SK-N-SH (cell line): ENCODE measurements at regions not wholly inside any gene's neighbourhood (a gene's known extent, or its start where the extent isn't known, plus 50 kb on each side); places are given as distances from the start of the nearest gene placed in this dataset.

Experiments used
- CTCF ChIA-PET: fragments of 300-600, 350-600 bp; formaldehyde crosslinking; extraction: SDS; loops from one replicate; lab custom pipeline; 2021; lab: Yijun Ruan, JAX
- POLR2A ChIA-PET: fragments of 350-600 bp; sonication (Branson Sonifier 250); formaldehyde crosslinking; extraction: SDS; loops from one replicate; lab custom pipeline; 2020; ENCODE audit warnings: antibody characterized with exemption, inconsistent platforms; lab: Yijun Ruan, JAX
- DNase-seq: peaks from one replicate; pipeline ENCODE4 v3.0.0; 2012
- H2AFZ ChIP-seq: fragments of 200-600 bp; sonication (generic); 2 replicates; pipeline ENCODE4 v1.8.1; 2016; ENCODE audit warnings: antibody characterized with exemption, mild to moderate bottlenecking, low read depth
- H3F3A ChIP-seq: fragments of 200-600 bp; sonication (generic); replicated peaks from 2 replicates; pipeline ENCODE3; 2016; ENCODE audit warnings: antibody characterized with exemption, mild to moderate bottlenecking; ENCODE audit not compliant: insufficient read depth
- H3K27ac ChIP-seq, 2 experiments: fragments of 200-500 bp in 1 of 2; fragments of 200-600 bp in 1 of 2; sonication (Bioruptor generic) in 1 of 2; sonication (generic), shearing (Covaris generic) in 1 of 2; 2 replicates each; pipeline versions ENCODE4 v1.5.1 to v1.6.1; 2014 to 2016; ENCODE audit warnings: low read depth in 2 of 2, inconsistent platforms in 1 of 2, low read length in 1 of 2, mild to moderate bottlenecking in 1 of 2, mixed read lengths in 1 of 2
- H3K27me3 ChIP-seq: fragments of 200-600 bp; sonication (generic), shearing (Covaris generic); 2 replicates; pipeline ENCODE4 v1.6.1; 2016; ENCODE audit warnings: mixed run types; ENCODE audit not compliant: insufficient read depth
- H3K36me3 ChIP-seq, 2 experiments: fragments of 200-500 bp in 1 of 2; fragments of 200-600 bp in 1 of 2; sonication (Bioruptor generic) in 1 of 2; sonication (generic) in 1 of 2; replicated peaks in 1 of 2; 2 replicates each; pipeline versions ENCODE3 to v1.5.1; 2014 to 2016; ENCODE audit warnings: low read length in 1 of 2, mild to moderate bottlenecking in 1 of 2; ENCODE audit not compliant: insufficient read depth in 2 of 2, control insufficient read depth in 1 of 2
- H3K4me1 ChIP-seq, 2 experiments: fragments of 200-500 bp in 1 of 2; fragments of 200-600 bp in 1 of 2; sonication (Bioruptor generic) in 1 of 2; sonication (generic), shearing (Covaris generic) in 1 of 2; 2 replicates each; pipeline versions ENCODE4 v1.5.1 to v1.6.1; 2014 to 2016; ENCODE audit warnings: low read depth in 1 of 2, low read length in 1 of 2, mixed run types in 1 of 2; ENCODE audit not compliant: insufficient read depth in 2 of 2, control insufficient read depth in 1 of 2
- H3K4me2 ChIP-seq: fragments of 200-600 bp; sonication (generic), shearing (Covaris generic); 2 replicates; pipeline ENCODE4 v1.6.1; 2017; ENCODE audit warnings: mixed run types
- H3K4me3 ChIP-seq, 2 experiments: fragments of 200-500 bp in 1 of 2; fragments of 200-600 bp in 1 of 2; sonication (Bioruptor generic) in 1 of 2; sonication (generic), shearing (Covaris generic) in 1 of 2; 2 replicates each; pipeline versions ENCODE4 v1.5.1 to v1.8.1; 2014 to 2016; ENCODE audit warnings: low read depth in 2 of 2, inconsistent platforms in 1 of 2, low read length in 1 of 2, mild to moderate bottlenecking in 1 of 2, mixed read lengths in 1 of 2, moderate library complexity in 1 of 2
- H3K79me2 ChIP-seq: fragments of 200-600 bp; sonication (generic); 2 replicates; pipeline ENCODE4 v1.8.1; 2017; ENCODE audit warnings: mild to moderate bottlenecking; ENCODE audit not compliant: insufficient read depth
- H3K9ac ChIP-seq: fragments of 200-600 bp; sonication (generic); 2 replicates; pipeline ENCODE4 v1.6.1; 2017; ENCODE audit warnings: mixed run types
- H3K9me2 ChIP-seq: fragments of 200-600 bp; sonication (generic); 2 replicates; pipeline ENCODE4 v1.6.1; 2017; ENCODE audit warnings: mixed run types
- H3K9me3 ChIP-seq: fragments of 200-600 bp; sonication (generic); 2 replicates; pipeline ENCODE4 v1.6.1; 2017; ENCODE audit warnings: mixed run types, mild to moderate bottlenecking, moderate library complexity
- H4K20me1 ChIP-seq: fragments of 200-600 bp; sonication (generic); 2 replicates; pipeline ENCODE4 v1.6.1; 2017; ENCODE audit warnings: mild to moderate bottlenecking, mixed run types; ENCODE audit not compliant: insufficient read depth
- ELF1 ChIP-seq: IDR thresholded peaks from 2 replicates; pipeline ENCODE4 v1.4.0; 2012
- FOXM1 ChIP-seq: IDR thresholded peaks from 2 replicates; pipeline ENCODE4 v1.4.0; 2012; ENCODE audit warnings: low read depth, mild to moderate bottlenecking
- JUND ChIP-seq: IDR thresholded peaks from 2 replicates; pipeline ENCODE4 v1.4.0; 2012
- MEF2A ChIP-seq: IDR thresholded peaks from 2 replicates; pipeline ENCODE4 v1.4.0; 2012; ENCODE audit warnings: low read depth, borderline replicate concordance
- POLR2AphosphoS5 ChIP-seq: IDR thresholded peaks from 2 replicates; pipeline ENCODE4 v1.6.1; 2012; ENCODE audit warnings: low read depth, low read length
- RCOR1 ChIP-seq: fragments of 150-350 bp; IDR thresholded peaks from 2 replicates; pipeline ENCODE4 v1.6.1; 2017; ENCODE audit warnings: antibody characterized with exemption, low read length
- SMC3 ChIP-seq: IDR thresholded peaks from 2 replicates; pipeline ENCODE4 v1.6.1; 2012; ENCODE audit warnings: low read depth, low read length, improper control_type of control experiment
- WGBS: methylation state at CpG from one replicate; pipeline ENCODE4 v1.1.6; 2017; ENCODE audit warnings: low lambda C conversion rate; 5-methylcytosine and 5-hydroxymethylcytosine counted together
- TF ChIP-seq, protein P1 (sequence below): IDR thresholded peaks from 2 replicates; pipeline ENCODE4 v1.4.0; 2012; ENCODE audit warnings: low read depth, borderline replicate concordance
- TF ChIP-seq, protein P2 (sequence below): IDR thresholded peaks from 2 replicates; pipeline ENCODE4 v1.6.1; 2012; ENCODE audit warnings: mild to moderate bottlenecking, low read depth, low read length, moderate library complexity
- TF ChIP-seq, protein P3 (sequence below): fragments of 150-350 bp; IDR thresholded peaks from 2 replicates; pipeline ENCODE4 v1.6.1; 2016; ENCODE audit warnings: mild to moderate bottlenecking, low read depth, low read length
- TF ChIP-seq, protein P4 (sequence below): IDR thresholded peaks from 2 replicates; pipeline ENCODE4; 2012

DNA sequence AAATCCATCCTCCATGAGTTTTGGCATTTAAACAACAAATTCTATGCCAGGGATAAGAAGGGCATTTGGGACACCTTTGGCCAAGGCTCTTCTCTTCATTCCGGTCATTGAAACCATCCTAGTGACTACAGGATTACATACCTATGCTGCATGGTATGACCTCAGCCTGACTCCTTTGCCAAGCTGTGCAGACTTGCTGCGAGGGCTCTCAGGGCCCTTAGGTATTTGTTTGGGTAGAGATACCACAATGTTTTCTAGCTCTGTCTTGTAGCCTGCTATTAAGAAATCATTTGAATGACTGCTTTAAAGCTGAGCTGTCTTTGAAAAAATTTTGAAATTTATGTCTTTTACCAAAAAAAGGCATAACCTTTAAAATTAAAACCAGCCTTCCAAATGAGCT, 749.8 kb upstream of the SGO1 start:
- POLR2A ChIA-PET = no interaction called here
- CTCF ChIA-PET = interaction anchor here (0.5 kb wide), 1 partner anchor 349 kb away, joined by 3 read pairs; no protein-coding TSS in a partner anchor
- DNase-seq = no peak

More for the DNA sequence above, 749.8 kb upstream of the SGO1 start:
- Histone ChIP-seq H3K36me3 (no peaks in the 10 kb centered on the region), H3K4me1 (no peaks in the 10 kb centered on the region), H2AFZ (no peak overlapping the region), H3K9me3 (no peaks in the 10 kb centered on the region), H3K27ac (peak overlapping the region in 1 of 2 experiments; percentile 54; a peak in 1 of 4 replicates), H3K4me2 (no peak overlapping the region), H3K79me2 (no peaks in the 10 kb centered on the region), H4K20me1 (no peaks in the 10 kb centered on the region), H3K9ac (no peak overlapping the region), H3K4me3 (no peak overlapping the region), H3K9me2 (no peaks in the 10 kb centered on the region), H3F3A (no peaks in the 10 kb centered on the region), H3K27me3 (no peaks in the 10 kb centered on the region)
- 34% methylated on average over 2 of the region's 2 CpGs for WGBS
- TF ChIP-seq SMC3 = no peak
- no peak for TF ChIP-seq MEF2A
- no peak for TF ChIP-seq POLR2AphosphoS5
- TF ChIP-seq, protein P1, sequence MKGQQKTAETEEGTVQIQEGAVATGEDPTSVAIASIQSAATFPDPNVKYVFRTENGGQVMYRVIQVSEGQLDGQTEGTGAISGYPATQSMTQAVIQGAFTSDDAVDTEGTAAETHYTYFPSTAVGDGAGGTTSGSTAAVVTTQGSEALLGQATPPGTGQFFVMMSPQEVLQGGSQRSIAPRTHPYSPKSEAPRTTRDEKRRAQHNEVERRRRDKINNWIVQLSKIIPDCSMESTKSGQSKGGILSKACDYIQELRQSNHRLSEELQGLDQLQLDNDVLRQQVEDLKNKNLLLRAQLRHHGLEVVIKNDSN = no peak
- TF ChIP-seq RCOR1 = no peak
- TF ChIP-seq, protein P2, sequence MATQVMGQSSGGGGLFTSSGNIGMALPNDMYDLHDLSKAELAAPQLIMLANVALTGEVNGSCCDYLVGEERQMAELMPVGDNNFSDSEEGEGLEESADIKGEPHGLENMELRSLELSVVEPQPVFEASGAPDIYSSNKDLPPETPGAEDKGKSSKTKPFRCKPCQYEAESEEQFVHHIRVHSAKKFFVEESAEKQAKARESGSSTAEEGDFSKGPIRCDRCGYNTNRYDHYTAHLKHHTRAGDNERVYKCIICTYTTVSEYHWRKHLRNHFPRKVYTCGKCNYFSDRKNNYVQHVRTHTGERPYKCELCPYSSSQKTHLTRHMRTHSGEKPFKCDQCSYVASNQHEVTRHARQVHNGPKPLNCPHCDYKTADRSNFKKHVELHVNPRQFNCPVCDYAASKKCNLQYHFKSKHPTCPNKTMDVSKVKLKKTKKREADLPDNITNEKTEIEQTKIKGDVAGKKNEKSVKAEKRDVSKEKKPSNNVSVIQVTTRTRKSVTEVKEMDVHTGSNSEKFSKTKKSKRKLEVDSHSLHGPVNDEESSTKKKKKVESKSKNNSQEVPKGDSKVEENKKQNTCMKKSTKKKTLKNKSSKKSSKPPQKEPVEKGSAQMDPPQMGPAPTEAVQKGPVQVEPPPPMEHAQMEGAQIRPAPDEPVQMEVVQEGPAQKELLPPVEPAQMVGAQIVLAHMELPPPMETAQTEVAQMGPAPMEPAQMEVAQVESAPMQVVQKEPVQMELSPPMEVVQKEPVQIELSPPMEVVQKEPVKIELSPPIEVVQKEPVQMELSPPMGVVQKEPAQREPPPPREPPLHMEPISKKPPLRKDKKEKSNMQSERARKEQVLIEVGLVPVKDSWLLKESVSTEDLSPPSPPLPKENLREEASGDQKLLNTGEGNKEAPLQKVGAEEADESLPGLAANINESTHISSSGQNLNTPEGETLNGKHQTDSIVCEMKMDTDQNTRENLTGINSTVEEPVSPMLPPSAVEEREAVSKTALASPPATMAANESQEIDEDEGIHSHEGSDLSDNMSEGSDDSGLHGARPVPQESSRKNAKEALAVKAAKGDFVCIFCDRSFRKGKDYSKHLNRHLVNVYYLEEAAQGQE = no peak
- TF ChIP-seq FOXM1 = no peak
- TF ChIP-seq ELF1 = no peak
- no peak for TF ChIP-seq JUND
- TF ChIP-seq, protein P3, sequence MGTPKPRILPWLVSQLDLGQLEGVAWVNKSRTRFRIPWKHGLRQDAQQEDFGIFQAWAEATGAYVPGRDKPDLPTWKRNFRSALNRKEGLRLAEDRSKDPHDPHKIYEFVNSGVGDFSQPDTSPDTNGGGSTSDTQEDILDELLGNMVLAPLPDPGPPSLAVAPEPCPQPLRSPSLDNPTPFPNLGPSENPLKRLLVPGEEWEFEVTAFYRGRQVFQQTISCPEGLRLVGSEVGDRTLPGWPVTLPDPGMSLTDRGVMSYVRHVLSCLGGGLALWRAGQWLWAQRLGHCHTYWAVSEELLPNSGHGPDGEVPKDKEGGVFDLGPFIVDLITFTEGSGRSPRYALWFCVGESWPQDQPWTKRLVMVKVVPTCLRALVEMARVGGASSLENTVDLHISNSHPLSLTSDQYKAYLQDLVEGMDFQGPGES = no peak
- TF ChIP-seq, protein P4, sequence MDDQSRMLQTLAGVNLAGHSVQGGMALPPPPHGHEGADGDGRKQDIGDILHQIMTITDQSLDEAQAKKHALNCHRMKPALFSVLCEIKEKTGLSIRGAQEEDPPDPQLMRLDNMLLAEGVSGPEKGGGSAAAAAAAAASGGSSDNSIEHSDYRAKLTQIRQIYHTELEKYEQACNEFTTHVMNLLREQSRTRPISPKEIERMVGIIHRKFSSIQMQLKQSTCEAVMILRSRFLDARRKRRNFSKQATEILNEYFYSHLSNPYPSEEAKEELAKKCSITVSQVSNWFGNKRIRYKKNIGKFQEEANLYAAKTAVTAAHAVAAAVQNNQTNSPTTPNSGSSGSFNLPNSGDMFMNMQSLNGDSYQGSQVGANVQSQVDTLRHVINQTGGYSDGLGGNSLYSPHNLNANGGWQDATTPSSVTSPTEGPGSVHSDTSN = no peak
